Neural progenitor cell (in vitro differentiated cells): ENCODE measurements at regions not wholly inside any gene's neighbourhood (a gene's known extent, or its start where the extent isn't known, plus 50 kb on each side); places are given as distances from the start of the nearest gene placed in this dataset.
A peak's percentile ranks its signal among the peaks of the same experiment; 100 is the strongest.

ENCODE experiments used
- DNase-seq: peaks from one replicate; pipeline ENCODE4 v3.0.0-alpha.2; 2016; ENCODE audit warnings: low spot score
- H2AFZ ChIP-seq: fragments of 200-600 bp; sonication (generic); replicated peaks from 2 replicates; pipeline ENCODE4 v1.6.1; 2016; ENCODE audit warnings: antibody characterized with exemption
- H3F3A ChIP-seq: fragments of 200-600 bp; sonication (generic); 2 replicates; pipeline ENCODE4 v1.6.1; 2016; ENCODE audit warnings: antibody characterized with exemption, low read depth
- H3K27ac ChIP-seq: fragments of 200-600 bp; sonication (generic); 2 replicates; pipeline ENCODE4 v1.5.1; 2016; ENCODE audit warnings: mild to moderate bottlenecking
- H3K27me3 ChIP-seq: fragments of 200-600 bp; sonication (generic); 2 replicates; pipeline ENCODE4 v1.6.1; 2016; ENCODE audit warnings: mild to moderate bottlenecking, moderate library complexity
- H3K36me3 ChIP-seq: fragments of 200-600 bp; sonication (generic); 2 replicates; pipeline ENCODE4 v1.5.1; 2016
- H3K4me1 ChIP-seq: fragments of 200-600 bp; sonication (generic); 2 replicates; pipeline ENCODE4 v1.6.1; 2016; ENCODE audit warnings: mixed run types
- H3K4me2 ChIP-seq: fragments of 200-600 bp; sonication (generic); 2 replicates; pipeline ENCODE4 v1.6.1; 2016
- H3K4me3 ChIP-seq: fragments of 200-600 bp; sonication (generic); 2 replicates; pipeline ENCODE4 v1.5.1; 2016
- H3K79me2 ChIP-seq: fragments of 200-600 bp; sonication (generic); 2 replicates; pipeline ENCODE4 v1.6.1; 2016; ENCODE audit warnings: low read depth
- H3K9ac ChIP-seq: fragments of 200-600 bp; sonication (generic); 2 replicates; pipeline ENCODE4 v1.6.1; 2016
- H3K9me3 ChIP-seq: fragments of 200-600 bp; sonication (generic); 2 replicates; pipeline ENCODE4 v1.5.1; 2016; ENCODE audit warnings: low read depth
- H4K20me1 ChIP-seq: fragments of 200-600 bp; sonication (generic); 2 replicates; pipeline ENCODE4 v1.6.1; 2016; ENCODE audit warnings: low read depth
- H3K27ac Mint-ChIP-seq: 3 replicates; pipeline ENCODE4 v1.8.0; 2021; ENCODE audit warnings: mixed read lengths
- H3K27me3 Mint-ChIP-seq: 2 replicates; pipeline ENCODE4 v1.8.0; 2022; ENCODE audit warnings: low read depth, mild to moderate bottlenecking, inconsistent platforms, moderate library complexity, mixed read lengths; ENCODE audit not compliant: insufficient read depth
- H3K36me3 Mint-ChIP-seq: 3 replicates; pipeline ENCODE4 v1.8.0; 2021; ENCODE audit warnings: mixed read lengths
- H3K4me1 Mint-ChIP-seq: 3 replicates; pipeline ENCODE4 v1.8.0; 2021; ENCODE audit warnings: mixed read lengths
- H3K4me3 Mint-ChIP-seq: 3 replicates; pipeline ENCODE4 v1.8.0; 2021; ENCODE audit warnings: mild to moderate bottlenecking, moderate library complexity, mixed read lengths
- H3K9me3 Mint-ChIP-seq: 3 replicates; pipeline ENCODE4 v1.8.0; 2020; ENCODE audit warnings: mixed read lengths
- CTCF ChIP-seq: fragments of 200-600 bp; sonication (generic); IDR thresholded peaks from 2 replicates; pipeline ENCODE4 v1.5.1; 2017; ENCODE audit warnings: antibody characterized with exemption, mild to moderate bottlenecking
- EZH2 ChIP-seq: fragments of 200-600 bp; sonication (generic); IDR thresholded peaks from 2 replicates; pipeline ENCODE4 v1.6.1; 2017; ENCODE audit warnings: antibody characterized with exemption, mild to moderate bottlenecking, moderate library complexity
- EZH2phosphoT487 ChIP-seq: fragments of 200-600 bp; sonication (generic); IDR thresholded peaks from 2 replicates; pipeline ENCODE4 v1.6.1; 2017; ENCODE audit warnings: antibody characterized with exemption

GRCh38 chr11:15870911-15871310 lies 485.4 kb downstream of the SOX6 start:
- Mint-ChIP-seq H3K27me3 (peaks cover 9% of the 10 kb centered on the region), H3K4me3 (peak overlapping the region; percentile 19), H3K4me1 (peaks cover 46% of the 10 kb centered on the region), H3K36me3 (peaks cover 2% of the 10 kb centered on the region), H3K27ac (peak overlapping the region; percentile 96), H3K9me3 (peaks cover 11% of the 10 kb centered on the region)
- Histone ChIP-seq H3K9me3 (no peaks in the 10 kb centered on the region), H3K4me3 (no peak overlapping the region), H3K79me2 (no peaks in the 10 kb centered on the region), H3F3A (peaks cover 8% of the 10 kb centered on the region), H3K36me3 (no peaks in the 10 kb centered on the region), H3K27ac (no peak overlapping the region), H3K4me1 (peaks cover 31% of the 10 kb centered on the region), H3K9ac (no peak overlapping the region), H4K20me1 (peaks cover 5% of the 10 kb centered on the region), H3K4me2 (peak overlapping the region; percentile 22), H3K27me3 (no peaks in the 10 kb centered on the region), H2AFZ (no peak overlapping the region)
- no peak for DNase-seq
- TF ChIP-seq EZH2phosphoT487 (no peak), CTCF (no peak), EZH2 (no peak)

- H3K27me3 ChIP-seq: no peaks in the 10 kb centered on the region
- H3K4me1 ChIP-seq: peaks cover 39% of the 10 kb centered on the region
- H3K27ac ChIP-seq: no peak overlapping the region
- H3K9me3 ChIP-seq: no peaks in the 10 kb centered on the region
- no peaks in the 10 kb centered on the region for H3K36me3 ChIP-seq
- H3K4me3 Mint-ChIP-seq: no peak overlapping the region
- no peak for TF ChIP-seq EZH2phosphoT487
- no peak for TF ChIP-seq EZH2
- TF ChIP-seq CTCF: no peak
- peaks cover 9% of the 10 kb centered on the region for H3K27me3 Mint-ChIP-seq
- peaks cover 52% of the 10 kb centered on the region for H3K4me1 Mint-ChIP-seq
- H3K4me3 ChIP-seq: no peak overlapping the region
- H2AFZ ChIP-seq: peak overlapping the region; percentile 71
- H3K4me2 ChIP-seq: peak overlapping the region; percentile 29
- H3K9ac ChIP-seq: no peak overlapping the region
- no peak for DNase-seq
- peaks cover 5% of the 10 kb centered on the region for H4K20me1 ChIP-seq
- H3F3A ChIP-seq: peaks cover 17% of the 10 kb centered on the region
- H3K9me3 Mint-ChIP-seq: peaks cover 5% of the 10 kb centered on the region
- no peaks in the 10 kb centered on the region for H3K36me3 Mint-ChIP-seq
- peak overlapping the region; percentile 73 for H3K27ac Mint-ChIP-seq
- no peaks in the 10 kb centered on the region for H3K79me2 ChIP-seq
Observed at GRCh38 chr11:15871904-15872626, 484.3 kb downstream of the SOX6 start.

GRCh38 chr11:15873501-15873900 lies 482.8 kb downstream of the SOX6 start:
- Histone ChIP-seq H3F3A (peaks cover 17% of the 10 kb centered on the region), H3K4me2 (no peak overlapping the region), H3K79me2 (no peaks in the 10 kb centered on the region), H3K4me3 (no peak overlapping the region), H3K27me3 (no peaks in the 10 kb centered on the region), H3K4me1 (peaks cover 39% of the 10 kb centered on the region), H3K9ac (no peak overlapping the region), H2AFZ (no peak overlapping the region), H3K36me3 (no peaks in the 10 kb centered on the region), H4K20me1 (peaks cover 5% of the 10 kb centered on the region), H3K27ac (no peak overlapping the region), H3K9me3 (no peaks in the 10 kb centered on the region)
- H3K27me3 Mint-ChIP-seq: peaks cover 5% of the 10 kb centered on the region
- no peak for DNase-seq
- TF ChIP-seq EZH2phosphoT487: no peak
- TF ChIP-seq CTCF: no peak
- no peak for TF ChIP-seq EZH2
- H3K4me3 Mint-ChIP-seq: no peak overlapping the region
- H3K27ac Mint-ChIP-seq: no peak overlapping the region
- peaks cover 58% of the 10 kb centered on the region for H3K4me1 Mint-ChIP-seq
- H3K36me3 Mint-ChIP-seq: no peaks in the 10 kb centered on the region
- peaks cover 5% of the 10 kb centered on the region for H3K9me3 Mint-ChIP-seq
